Neural cell (in vitro differentiated cells): ENCODE measurements at regions not wholly inside any gene's neighbourhood (a gene's known extent, or its start where the extent isn't known, plus 50 kb on each side); places are given as distances from the start of the nearest gene placed in this dataset.

Experiments
- H2AFZ ChIP-seq: fragments of 200-600, 300-800 bp; sonication (generic), shearing (Covaris generic); 2 replicates; pipeline ENCODE4 v1.6.0; 2014; ENCODE audit warnings: low read depth, mild to moderate bottlenecking, antibody characterized with exemption, low read length, moderate library complexity
- H3F3A ChIP-seq: fragments of 200-600 bp; shearing (Covaris generic); 2 replicates; pipeline ENCODE4 v1.6.1; 2016; ENCODE audit warnings: mild to moderate bottlenecking, moderate library complexity, mixed read lengths, antibody characterized with exemption, low read length; ENCODE audit not compliant: insufficient read depth, poor library complexity, severe bottlenecking
- H3K27ac ChIP-seq: fragments of 200-600, 300-800 bp; sonication (generic), shearing (Covaris generic); 2 replicates; pipeline ENCODE4 v1.5.1; 2014; ENCODE audit warnings: mild to moderate bottlenecking, low read length, moderate library complexity
- H3K27me3 ChIP-seq: fragments of 300-800, 200-600 bp; sonication (generic), shearing (Covaris generic); 2 replicates; pipeline ENCODE4 v1.6.0; 2014; ENCODE audit warnings: mild to moderate bottlenecking, low read depth, low read length, moderate library complexity; ENCODE audit not compliant: insufficient read depth
- H3K36me3 ChIP-seq: fragments of 300-800, 200-600 bp; sonication (generic), shearing (Covaris generic); 2 replicates; pipeline ENCODE4 v1.5.1; 2014; ENCODE audit warnings: mild to moderate bottlenecking, antibody characterized with exemption, low read length, moderate library complexity; ENCODE audit not compliant: insufficient read depth
- H3K4me2 ChIP-seq: fragments of 300-800, 200-600 bp; sonication (generic), shearing (Covaris generic); 2 replicates; pipeline ENCODE4 v1.6.0; 2014; ENCODE audit warnings: mild to moderate bottlenecking, low read length
- H3K4me3 ChIP-seq: fragments of 300-800, 200-600 bp; sonication (generic), shearing (Covaris generic); 2 replicates; pipeline ENCODE4 v1.5.1; 2014; ENCODE audit warnings: mild to moderate bottlenecking, low read length, moderate library complexity
- H3K79me2 ChIP-seq: fragments of 200-600 bp; shearing (Covaris generic); replicated peaks from 2 replicates; pipeline ENCODE4 v1.6.0; 2014; ENCODE audit warnings: mild to moderate bottlenecking, low read length, moderate library complexity; ENCODE audit not compliant: insufficient read depth
- H3K9ac ChIP-seq: fragments of 300-800, 200-600 bp; sonication (generic), shearing (Covaris generic); 2 replicates; pipeline ENCODE4 v1.6.1; 2016; ENCODE audit warnings: mild to moderate bottlenecking, low read length, mixed read lengths
- H3K9me2 ChIP-seq: fragments of 200-600 bp; shearing (Covaris generic); 2 replicates; pipeline ENCODE4 v1.6.1; 2016; ENCODE audit warnings: mild to moderate bottlenecking, low read length, mixed read lengths; ENCODE audit not compliant: insufficient read depth
- H3K9me3 ChIP-seq: fragments of 200-600, 300-800 bp; sonication (generic), shearing (Covaris generic); 2 replicates; pipeline ENCODE4 v1.6.1; 2016; ENCODE audit warnings: mild to moderate bottlenecking, mixed run types, low read length, moderate library complexity, mixed read lengths
- H4K20me1 ChIP-seq: fragments of 200-600 bp; shearing (Covaris generic); 2 replicates; pipeline ENCODE4 v1.6.1; 2016; ENCODE audit warnings: mild to moderate bottlenecking, mixed run types; ENCODE audit not compliant: insufficient read depth
- EZH2 ChIP-seq: fragments of 200-600, 300-800 bp; shearing (Covaris generic), sonication (generic); IDR thresholded peaks from 2 replicates; pipeline ENCODE4 v1.6.1; 2014; ENCODE audit warnings: antibody characterized with exemption, low read length, borderline replicate concordance, mild to moderate bottlenecking; ENCODE audit not compliant: insufficient read depth, poor library complexity, severe bottlenecking
- POLR2AphosphoS5 ChIP-seq: IDR thresholded peaks from 2 replicates; pipeline ENCODE4 v1.6.1; 2012
- RAD21 ChIP-seq: fragments of 450-650 bp; conservative IDR thresholded peaks from 2 replicates; pipeline ENCODE4 v1.6.1; 2014; ENCODE audit warnings: antibody characterized with exemption, mild to moderate bottlenecking, moderate library complexity
- TAF1 ChIP-seq: IDR thresholded peaks from 2 replicates; pipeline ENCODE4 v1.6.1; 2012; ENCODE audit warnings: low read depth
- TF ChIP-seq, protein P1 (sequence below): IDR thresholded peaks from 2 replicates; pipeline ENCODE4 v1.6.1; 2012; ENCODE audit warnings: borderline replicate concordance
- TF ChIP-seq, protein P2 (sequence below): fragments of 450-650 bp; IDR thresholded peaks from 2 replicates; pipeline ENCODE4 v1.5.1; 2014; ENCODE audit warnings: antibody characterized with exemption, mild to moderate bottlenecking, moderate library complexity; ENCODE audit not compliant: poor library complexity, severe bottlenecking

DNA sequence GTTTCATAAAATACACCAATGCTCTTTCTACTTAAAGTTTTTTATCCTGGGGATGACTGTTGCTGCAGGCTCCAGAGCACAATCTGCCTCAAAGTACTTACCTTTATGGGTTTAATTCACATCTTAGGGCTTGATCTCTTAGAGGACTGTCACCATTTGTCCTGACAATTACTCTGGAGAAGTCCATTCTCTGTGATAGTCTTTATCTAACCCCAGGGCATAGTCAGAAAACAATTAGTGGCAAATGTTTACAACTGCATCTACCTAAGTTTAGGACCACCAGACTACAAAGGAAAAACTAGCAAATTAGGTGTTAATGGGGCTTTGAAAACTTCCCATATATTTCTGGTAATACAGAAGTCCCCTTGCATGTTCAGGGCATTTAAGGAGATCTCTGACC lies 973.5 kb downstream of the JRKL start:
- H3F3A ChIP-seq, result no peaks in the 10 kb centered on the region
- no peak overlapping the region for H2AFZ ChIP-seq
- H3K9me2 ChIP-seq, result no peaks in the 10 kb centered on the region
- no peak overlapping the region for H3K27ac ChIP-seq
- H4K20me1 ChIP-seq, result no peaks in the 10 kb centered on the region
- TF ChIP-seq, protein P1, sequence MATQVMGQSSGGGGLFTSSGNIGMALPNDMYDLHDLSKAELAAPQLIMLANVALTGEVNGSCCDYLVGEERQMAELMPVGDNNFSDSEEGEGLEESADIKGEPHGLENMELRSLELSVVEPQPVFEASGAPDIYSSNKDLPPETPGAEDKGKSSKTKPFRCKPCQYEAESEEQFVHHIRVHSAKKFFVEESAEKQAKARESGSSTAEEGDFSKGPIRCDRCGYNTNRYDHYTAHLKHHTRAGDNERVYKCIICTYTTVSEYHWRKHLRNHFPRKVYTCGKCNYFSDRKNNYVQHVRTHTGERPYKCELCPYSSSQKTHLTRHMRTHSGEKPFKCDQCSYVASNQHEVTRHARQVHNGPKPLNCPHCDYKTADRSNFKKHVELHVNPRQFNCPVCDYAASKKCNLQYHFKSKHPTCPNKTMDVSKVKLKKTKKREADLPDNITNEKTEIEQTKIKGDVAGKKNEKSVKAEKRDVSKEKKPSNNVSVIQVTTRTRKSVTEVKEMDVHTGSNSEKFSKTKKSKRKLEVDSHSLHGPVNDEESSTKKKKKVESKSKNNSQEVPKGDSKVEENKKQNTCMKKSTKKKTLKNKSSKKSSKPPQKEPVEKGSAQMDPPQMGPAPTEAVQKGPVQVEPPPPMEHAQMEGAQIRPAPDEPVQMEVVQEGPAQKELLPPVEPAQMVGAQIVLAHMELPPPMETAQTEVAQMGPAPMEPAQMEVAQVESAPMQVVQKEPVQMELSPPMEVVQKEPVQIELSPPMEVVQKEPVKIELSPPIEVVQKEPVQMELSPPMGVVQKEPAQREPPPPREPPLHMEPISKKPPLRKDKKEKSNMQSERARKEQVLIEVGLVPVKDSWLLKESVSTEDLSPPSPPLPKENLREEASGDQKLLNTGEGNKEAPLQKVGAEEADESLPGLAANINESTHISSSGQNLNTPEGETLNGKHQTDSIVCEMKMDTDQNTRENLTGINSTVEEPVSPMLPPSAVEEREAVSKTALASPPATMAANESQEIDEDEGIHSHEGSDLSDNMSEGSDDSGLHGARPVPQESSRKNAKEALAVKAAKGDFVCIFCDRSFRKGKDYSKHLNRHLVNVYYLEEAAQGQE, result no peak
- TF ChIP-seq EZH2, result no peak
- peaks cover 12% of the 10 kb centered on the region for H3K9me3 ChIP-seq
- no peak overlapping the region for H3K9ac ChIP-seq
- H3K79me2 ChIP-seq, result no peaks in the 10 kb centered on the region
- no peak overlapping the region for H3K4me3 ChIP-seq
- no peaks in the 10 kb centered on the region for H3K36me3 ChIP-seq
- no peak overlapping the region for H3K4me2 ChIP-seq
- H3K27me3 ChIP-seq, result no peaks in the 10 kb centered on the region

DNA sequence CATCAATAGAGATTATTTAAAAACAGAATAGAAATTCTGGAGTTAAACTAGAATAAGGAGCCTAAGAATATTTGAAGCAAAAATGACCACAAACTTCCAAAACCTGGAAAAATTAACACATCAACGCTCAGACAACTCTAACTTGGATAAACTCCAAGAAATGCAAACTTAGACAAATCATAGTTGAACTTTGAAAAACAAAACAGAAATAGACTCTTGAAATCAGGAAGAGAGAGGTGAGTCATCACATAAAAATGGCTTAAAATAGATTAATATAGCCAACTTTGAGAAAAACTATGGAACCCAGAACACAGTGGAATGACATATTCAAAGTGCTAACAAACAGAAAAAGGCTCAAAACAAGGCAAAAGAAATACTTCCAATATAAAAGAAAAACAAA lies 974.2 kb downstream of the JRKL start:
- Histone ChIP-seq H4K20me1 (no peaks in the 10 kb centered on the region), H3K4me3 (no peak overlapping the region), H2AFZ (no peak overlapping the region), H3K27me3 (no peaks in the 10 kb centered on the region), H3K79me2 (no peaks in the 10 kb centered on the region), H3F3A (no peaks in the 10 kb centered on the region), H3K27ac (no peak overlapping the region), H3K36me3 (no peaks in the 10 kb centered on the region), H3K9me2 (no peaks in the 10 kb centered on the region), H3K9ac (no peak overlapping the region), H3K4me2 (no peak overlapping the region), H3K9me3 (peaks cover 12% of the 10 kb centered on the region)
- TF ChIP-seq TAF1 (no peak), RAD21 (no peak), POLR2AphosphoS5 (no peak)
- TF ChIP-seq, protein P1, result no peak
- TF ChIP-seq, protein P2, sequence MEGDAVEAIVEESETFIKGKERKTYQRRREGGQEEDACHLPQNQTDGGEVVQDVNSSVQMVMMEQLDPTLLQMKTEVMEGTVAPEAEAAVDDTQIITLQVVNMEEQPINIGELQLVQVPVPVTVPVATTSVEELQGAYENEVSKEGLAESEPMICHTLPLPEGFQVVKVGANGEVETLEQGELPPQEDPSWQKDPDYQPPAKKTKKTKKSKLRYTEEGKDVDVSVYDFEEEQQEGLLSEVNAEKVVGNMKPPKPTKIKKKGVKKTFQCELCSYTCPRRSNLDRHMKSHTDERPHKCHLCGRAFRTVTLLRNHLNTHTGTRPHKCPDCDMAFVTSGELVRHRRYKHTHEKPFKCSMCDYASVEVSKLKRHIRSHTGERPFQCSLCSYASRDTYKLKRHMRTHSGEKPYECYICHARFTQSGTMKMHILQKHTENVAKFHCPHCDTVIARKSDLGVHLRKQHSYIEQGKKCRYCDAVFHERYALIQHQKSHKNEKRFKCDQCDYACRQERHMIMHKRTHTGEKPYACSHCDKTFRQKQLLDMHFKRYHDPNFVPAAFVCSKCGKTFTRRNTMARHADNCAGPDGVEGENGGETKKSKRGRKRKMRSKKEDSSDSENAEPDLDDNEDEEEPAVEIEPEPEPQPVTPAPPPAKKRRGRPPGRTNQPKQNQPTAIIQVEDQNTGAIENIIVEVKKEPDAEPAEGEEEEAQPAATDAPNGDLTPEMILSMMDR, result no peak
